ENCODE measurements at regions not wholly inside any gene's neighbourhood (a gene's known extent, or its start where the extent isn't known, plus 50 kb on each side); places are given as distances from the start of the nearest gene placed in this dataset.

- no peak for TF ChIP-seq POU2F2 (IDR thresholded peaks at IDR 0.05; ENCODE audit: low read depth, low read length)
- no peak for TF ChIP-seq POLR2AphosphoS5 (IDR thresholded peaks at IDR 0.05; ENCODE audit: low read depth, low read length)
- DNase-seq (ENCODE audit: insufficient read length, low spot score), result no peak
- no peak for FAIRE-seq
Measured at GRCh38 chr12:91316161-91316906, 133.7 kb upstream of the DCN start.

GRCh38 chr12:91311081-91311480, 128.5 kb upstream of the DCN start:
- FAIRE-seq (no peak), DNase-seq (ENCODE audit: insufficient read length, low spot score) (no peak)
- TF ChIP-seq PAX5 (IDR thresholded peaks at IDR 0.05; ENCODE audit: insufficient read depth, low read length, severe bottlenecking), result no peak
- TF ChIP-seq POLR2A (IDR thresholded peaks at IDR 0.05; ENCODE audit: low read depth, low read length), result no peak
- no peak for TF ChIP-seq TAF1 (IDR thresholded peaks at IDR 0.05; ENCODE audit: low read depth, low read length)
- TF ChIP-seq POLR2AphosphoS5 (IDR thresholded peaks at IDR 0.05; ENCODE audit: low read depth, low read length), result no peak
- TF ChIP-seq POU2F2 (IDR thresholded peaks at IDR 0.05; ENCODE audit: low read depth, low read length), result no peak

- FAIRE-seq (no peak), DNase-seq (ENCODE audit: insufficient read length, low spot score) (no peak)
- TF ChIP-seq SPI1 (IDR thresholded peaks at IDR 0.05; ENCODE audit: low read depth, low read length), result no peak
- no peak for TF ChIP-seq PAX5 (IDR thresholded peaks at IDR 0.05; ENCODE audit: insufficient read depth, low read length, severe bottlenecking)
- no peak for TF ChIP-seq POLR2AphosphoS5 (IDR thresholded peaks at IDR 0.05; ENCODE audit: low read depth, low read length)
- TF ChIP-seq POU2F2 (IDR thresholded peaks at IDR 0.05; ENCODE audit: low read depth, low read length), result no peak
- TF ChIP-seq POLR2A (IDR thresholded peaks at IDR 0.05; ENCODE audit: low read depth, low read length), result no peak
- no peak for TF ChIP-seq TAF1 (IDR thresholded peaks at IDR 0.05; ENCODE audit: low read depth, low read length)
Measured at GRCh38 chr12:91309450-91309849, 126.8 kb upstream of the DCN start.

GRCh38 chr12:91307957-91308670, 125.5 kb upstream of the DCN start:
- no peak for FAIRE-seq
- TF ChIP-seq POLR2AphosphoS5 (IDR thresholded peaks at IDR 0.05; ENCODE audit: low read depth, low read length), result no peak
- no peak for TF ChIP-seq TAF1 (IDR thresholded peaks at IDR 0.05; ENCODE audit: low read depth, low read length)
- DNase-seq (ENCODE audit: insufficient read length, low spot score), result no peak

- no peak for TF ChIP-seq POU2F2 (IDR thresholded peaks at IDR 0.05; ENCODE audit: low read depth, low read length)
- TF ChIP-seq SPI1 (IDR thresholded peaks at IDR 0.05; ENCODE audit: low read depth, low read length), result no peak
- no peak for FAIRE-seq
Measured at GRCh38 chr12:91290354-91290753, 107.7 kb upstream of the DCN start.

GRCh38 chr12:91289906-91290305, 107.3 kb upstream of the DCN start:
- TF ChIP-seq PAX5 (IDR thresholded peaks at IDR 0.05; ENCODE audit: insufficient read depth, low read length, severe bottlenecking) (no peak), POLR2AphosphoS5 (IDR thresholded peaks at IDR 0.05; ENCODE audit: low read depth, low read length) (no peak), POU2F2 (IDR thresholded peaks at IDR 0.05; ENCODE audit: low read depth, low read length) (no peak), SPI1 (IDR thresholded peaks at IDR 0.05; ENCODE audit: low read depth, low read length) (no peak), TAF1 (IDR thresholded peaks at IDR 0.05; ENCODE audit: low read depth, low read length) (no peak), POLR2A (IDR thresholded peaks at IDR 0.05; ENCODE audit: low read depth, low read length) (no peak)
- DNase-seq (ENCODE audit: insufficient read length, low spot score), result no peak
- no peak for FAIRE-seq

More at GRCh38 chr12:91290354-91290753, 107.7 kb upstream of the DCN start:
- no peak for DNase-seq (ENCODE audit: insufficient read length, low spot score)

- DNase-seq (ENCODE audit: insufficient read length, low spot score) (no peak), FAIRE-seq (no peak)
- TF ChIP-seq TAF1 (IDR thresholded peaks at IDR 0.05; ENCODE audit: low read depth, low read length) (no peak), POLR2AphosphoS5 (IDR thresholded peaks at IDR 0.05; ENCODE audit: low read depth, low read length) (no peak), POLR2A (IDR thresholded peaks at IDR 0.05; ENCODE audit: low read depth, low read length) (no peak), SPI1 (IDR thresholded peaks at IDR 0.05; ENCODE audit: low read depth, low read length) (no peak), PAX5 (IDR thresholded peaks at IDR 0.05; ENCODE audit: insufficient read depth, low read length, severe bottlenecking) (no peak), POU2F2 (IDR thresholded peaks at IDR 0.05; ENCODE audit: low read depth, low read length) (no peak)
Measured at GRCh38 chr12:91289072-91289471, 106.5 kb upstream of the DCN start.

- no peak for TF ChIP-seq TAF1 (IDR thresholded peaks at IDR 0.05; ENCODE audit: low read depth, low read length)
- TF ChIP-seq POLR2A (IDR thresholded peaks at IDR 0.05; ENCODE audit: low read depth, low read length), result no peak
- no peak for TF ChIP-seq SPI1 (IDR thresholded peaks at IDR 0.05; ENCODE audit: low read depth, low read length)
- TF ChIP-seq POLR2AphosphoS5 (IDR thresholded peaks at IDR 0.05; ENCODE audit: low read depth, low read length), result no peak
- no peak for TF ChIP-seq PAX5 (IDR thresholded peaks at IDR 0.05; ENCODE audit: insufficient read depth, low read length, severe bottlenecking)
- TF ChIP-seq POU2F2 (IDR thresholded peaks at IDR 0.05; ENCODE audit: low read depth, low read length), result no peak
- no peak for FAIRE-seq
- DNase-seq (ENCODE audit: insufficient read length, low spot score), result no peak
Measured at GRCh38 chr12:91287753-91288152, 105.1 kb upstream of the DCN start.

- DNase-seq (ENCODE audit: insufficient read length, low spot score), result no peak
- TF ChIP-seq POLR2AphosphoS5 (IDR thresholded peaks at IDR 0.05; ENCODE audit: low read depth, low read length) (no peak), POU2F2 (IDR thresholded peaks at IDR 0.05; ENCODE audit: low read depth, low read length) (no peak), POLR2A (IDR thresholded peaks at IDR 0.05; ENCODE audit: low read depth, low read length) (no peak), TAF1 (IDR thresholded peaks at IDR 0.05; ENCODE audit: low read depth, low read length) (no peak), PAX5 (IDR thresholded peaks at IDR 0.05; ENCODE audit: insufficient read depth, low read length, severe bottlenecking) (no peak), SPI1 (IDR thresholded peaks at IDR 0.05; ENCODE audit: low read depth, low read length) (no peak)
- FAIRE-seq, result no peak
Measured at GRCh38 chr12:91278126-91278525, 95.5 kb upstream of the DCN start.

- TF ChIP-seq PAX5 (IDR thresholded peaks at IDR 0.05; ENCODE audit: insufficient read depth, low read length, severe bottlenecking), result no peak
- no peak for TF ChIP-seq SPI1 (IDR thresholded peaks at IDR 0.05; ENCODE audit: low read depth, low read length)
- TF ChIP-seq POLR2AphosphoS5 (IDR thresholded peaks at IDR 0.05; ENCODE audit: low read depth, low read length), result no peak
- TF ChIP-seq TAF1 (IDR thresholded peaks at IDR 0.05; ENCODE audit: low read depth, low read length), result no peak
- TF ChIP-seq POU2F2 (IDR thresholded peaks at IDR 0.05; ENCODE audit: low read depth, low read length), result no peak
- TF ChIP-seq POLR2A (IDR thresholded peaks at IDR 0.05; ENCODE audit: low read depth, low read length), result no peak
- FAIRE-seq, result no peak
Measured at GRCh38 chr12:91276509-91276908, 93.9 kb upstream of the DCN start.

More at GRCh38 chr12:91276509-91276908, 93.9 kb upstream of the DCN start:
- no peak for DNase-seq (ENCODE audit: insufficient read length, low spot score)

All from GM12891 (cell line).